H1 (cell line): ENCODE measurements at regions not wholly inside any gene's neighbourhood (a gene's known extent, or its start where the extent isn't known, plus 50 kb on each side); places are given as distances from the start of the nearest gene placed in this dataset.

Experiments used
- CTCF ChIA-PET: fragments of 300-600 bp; sonication (Branson Sonifier 250); formaldehyde crosslinking; loops from one replicate; lab custom pipeline; 2021; ENCODE audit not compliant: partially characterized antibody; lab: Charles Lee
- POLR2A ChIA-PET: fragments of 300-600 bp; sonication (Branson Sonifier 250); formaldehyde crosslinking; loops from one replicate; lab custom pipeline; 2021; ENCODE audit warnings: inconsistent platforms; ENCODE audit not compliant: partially characterized antibody; lab: Charles Lee
- DNase-seq, 2 experiments: peaks; one replicate each; pipeline versions ENCODE4 v3.0.0 to v3.0.0-alpha.2; 2010 to 2022; ENCODE audit warnings: low spot score in 2 of 2, low read depth in 1 of 2, mixed read lengths in 1 of 2
- FAIRE-seq: peaks from 2 replicates; lab custom pipeline; 2011; peaks lifted over from hg19 to GRCh38; lab: Jason Lieb, UNC
- H2AFZ ChIP-seq: 2 replicates; pipeline ENCODE4 v1.8.1; 2012; ENCODE audit warnings: low read length, inconsistent platforms
- H2AK5ac ChIP-seq: 2 replicates; pipeline ENCODE4 v1.6.1; 2013; ENCODE audit warnings: low read depth, low read length
- H2BK120ac ChIP-seq: replicated peaks from 2 replicates; pipeline ENCODE3; 2013; ENCODE audit warnings: low read depth, low read length, inconsistent platforms
- H2BK12ac ChIP-seq: 2 replicates; pipeline ENCODE4 v1.6.1; 2013; ENCODE audit warnings: low read depth, low read length
- H2BK15ac ChIP-seq: 2 replicates; pipeline ENCODE4 v1.6.1; 2013; ENCODE audit warnings: low read length
- H2BK20ac ChIP-seq: 2 replicates; pipeline ENCODE4 v1.6.1; 2013; ENCODE audit warnings: low read length
- H2BK5ac ChIP-seq: 2 replicates; pipeline ENCODE4 v1.6.1; 2013; ENCODE audit warnings: low read depth, low read length
- H3K14ac ChIP-seq: 2 replicates; pipeline ENCODE4 v1.6.1; 2013; ENCODE audit warnings: inconsistent platforms; ENCODE audit not compliant: insufficient read length
- H3K18ac ChIP-seq: 2 replicates; pipeline ENCODE4 v1.6.1; 2013; ENCODE audit warnings: low read length; ENCODE audit errors: extremely low read depth
- H3K23ac ChIP-seq: 2 replicates; pipeline ENCODE4 v1.6.1; 2013; ENCODE audit warnings: inconsistent platforms; ENCODE audit not compliant: insufficient read length
- H3K23me2 ChIP-seq: 2 replicates; pipeline ENCODE4 v1.6.1; 2013; ENCODE audit warnings: low read depth, low read length
- H3K27ac ChIP-seq: 2 replicates; pipeline ENCODE4 v1.6.1; 2011; ENCODE audit warnings: low read depth, low read length, inconsistent platforms
- H3K27me3 ChIP-seq, 4 experiments: replicated peaks in 1 of 4; 1 replicate in 1 of 4; 2 replicates in 3 of 4; pipeline versions ENCODE4 v1.6.1 to v1.8.1; 2011 to 2013; ENCODE audit warnings: low read length in 3 of 4, mild to moderate bottlenecking in 3 of 4, inconsistent platforms in 2 of 4, mixed read lengths in 2 of 4, moderate library complexity in 1 of 4; ENCODE audit not compliant: control insufficient read depth in 3 of 4, insufficient read depth in 3 of 4; ENCODE audit errors: extremely low read depth in 1 of 4
- H3K36me3 ChIP-seq, 4 experiments: 2 replicates each; pipeline versions ENCODE4 v1.6.1 to v1.8.1; 2011 to 2013; ENCODE audit warnings: mild to moderate bottlenecking in 4 of 4, low read length in 3 of 4, moderate library complexity in 2 of 4, control low read depth in 1 of 4, inconsistent platforms in 1 of 4; ENCODE audit not compliant: insufficient read depth in 4 of 4, control insufficient read depth in 2 of 4
- H3K4ac ChIP-seq: replicated peaks from 2 replicates; pipeline ENCODE3; 2013; ENCODE audit warnings: low read length, low read depth, mixed read lengths, inconsistent platforms; ENCODE audit not compliant: insufficient read length
- H3K4me1 ChIP-seq, 4 experiments: replicated peaks in 1 of 4; 1 replicate in 1 of 4; 2 replicates in 3 of 4; pipeline versions ENCODE4 v1.6.1 to v1.8.1; 2011 to 2013; ENCODE audit warnings: low read length in 3 of 4, inconsistent platforms in 2 of 4, mixed read lengths in 1 of 4; ENCODE audit not compliant: insufficient read depth in 4 of 4, control insufficient read depth in 3 of 4
- H3K4me2 ChIP-seq, 2 experiments: 2 replicates each; pipeline versions ENCODE4 v1.6.1 to v1.8.1; 2011 to 2013; ENCODE audit warnings: low read depth in 2 of 2, low read length in 2 of 2, control low read depth in 1 of 2, inconsistent platforms in 1 of 2, mild to moderate bottlenecking in 1 of 2; ENCODE audit not compliant: insufficient read depth in 1 of 2
- H3K4me3 ChIP-seq, 4 experiments: fragments of 200-600, 300-600 bp in 1 of 4; sonication (generic), shearing (Covaris generic), sonication (Bioruptor Twin) in 1 of 4; 2 replicates each; pipeline versions ENCODE4 v1.5.1 to v1.8.1; 2011 to 2016; ENCODE audit warnings: low read length in 4 of 4, low read depth in 3 of 4, control low read depth in 2 of 4, inconsistent platforms in 2 of 4, mild to moderate bottlenecking in 2 of 4, mixed read lengths in 1 of 4, moderate library complexity in 1 of 4; ENCODE audit not compliant: insufficient read depth in 2 of 4; ENCODE audit errors: extremely low read depth in 1 of 4
- H3K56ac ChIP-seq: replicated peaks from 2 replicates; pipeline ENCODE3; 2013; ENCODE audit warnings: low read depth, mild to moderate bottlenecking, mixed read lengths, low read length, inconsistent platforms; ENCODE audit not compliant: insufficient read length
- H3K79me1 ChIP-seq: 2 replicates; pipeline ENCODE4 v1.6.1; 2013; ENCODE audit warnings: low read depth, low read length, control low read depth
- H3K79me2 ChIP-seq, 2 experiments: 2 replicates each; pipeline versions ENCODE4 v1.6.1 to v1.8.1; 2012 to 2013; ENCODE audit warnings: low read length in 2 of 2, mild to moderate bottlenecking in 2 of 2, inconsistent platforms in 1 of 2; ENCODE audit not compliant: insufficient read depth in 2 of 2, control insufficient read depth in 1 of 2
- H3K9ac ChIP-seq, 4 experiments: replicated peaks in 1 of 4; 1 replicate in 1 of 4; 2 replicates in 3 of 4; pipeline versions ENCODE4 v1.6.1 to v1.8.1; 2011 to 2013; ENCODE audit warnings: low read depth in 3 of 4, low read length in 3 of 4, control low read depth in 2 of 4, mild to moderate bottlenecking in 2 of 4, moderate library complexity in 2 of 4, inconsistent platforms in 1 of 4; ENCODE audit errors: extremely low read depth in 1 of 4
- H3K9me3 ChIP-seq, 2 experiments: 2 replicates each; pipeline versions ENCODE4 v1.6.1 to v1.8.1; 2012 to 2013; ENCODE audit warnings: mild to moderate bottlenecking in 2 of 2, moderate library complexity in 2 of 2, control low read depth in 1 of 2, inconsistent platforms in 1 of 2, low read depth in 1 of 2, low read length in 1 of 2, mixed read lengths in 1 of 2; ENCODE audit not compliant: insufficient read depth in 2 of 2
- H4K20me1 ChIP-seq, 2 experiments: replicated peaks in 1 of 2; 2 replicates each; pipeline versions ENCODE3 to v1.8.1; 2011 to 2013; ENCODE audit warnings: inconsistent platforms in 2 of 2, low read length in 2 of 2, mild to moderate bottlenecking in 1 of 2; ENCODE audit not compliant: insufficient read depth in 2 of 2, control insufficient read depth in 1 of 2
- H4K5ac ChIP-seq: 2 replicates; pipeline ENCODE4 v1.6.1; 2013; ENCODE audit warnings: low read length, low read depth, mixed read lengths, inconsistent platforms; ENCODE audit not compliant: insufficient read length
- H4K8ac ChIP-seq: 2 replicates; pipeline ENCODE4 v1.8.0; 2013; ENCODE audit warnings: mild to moderate bottlenecking, moderate library complexity, low read length, inconsistent platforms; ENCODE audit not compliant: insufficient read depth; ENCODE audit errors: extremely low read depth
- H4K91ac ChIP-seq: replicated peaks from 2 replicates; pipeline ENCODE3; 2013; ENCODE audit warnings: low read length, mixed read lengths, inconsistent platforms; ENCODE audit not compliant: insufficient read length
- CHD2 ChIP-seq: IDR thresholded peaks from 2 replicates; pipeline ENCODE4 v1.6.1; 2012; ENCODE audit warnings: low read length, improper control_type of control experiment
- CTBP2 ChIP-seq: IDR thresholded peaks from 2 replicates; pipeline ENCODE4 v1.7.0; 2011; ENCODE audit warnings: borderline replicate concordance, mild to moderate bottlenecking, moderate library complexity, mixed read lengths, low read length; ENCODE audit not compliant: insufficient read depth, insufficient read length
- GTF2F1 ChIP-seq: IDR thresholded peaks from 2 replicates; pipeline ENCODE4 v1.6.1; 2012; ENCODE audit warnings: low read depth, low read length, improper control_type of control experiment, borderline replicate concordance
- PHF8 ChIP-seq: fragments of 200-600 bp; sonication (generic); conservative IDR thresholded peaks from 2 replicates; pipeline ENCODE4 v1.7.1; 2012; ENCODE audit warnings: low read depth, mild to moderate bottlenecking, inconsistent platforms, low read length, moderate library complexity
- RFX5 ChIP-seq: IDR thresholded peaks from 2 replicates; pipeline ENCODE4 v1.6.1; 2011; ENCODE audit warnings: low read depth, low read length, improper control_type of control experiment, borderline replicate concordance
- SIN3A ChIP-seq, 2 experiments: IDR thresholded peaks in 1 of 2; conservative IDR thresholded peaks in 1 of 2; 2 replicates each; pipeline ENCODE4 v1.6.1; 2011 to 2012; ENCODE audit warnings: low read length in 2 of 2, improper control_type of control experiment in 1 of 2, low read depth in 1 of 2, mild to moderate bottlenecking in 1 of 2
- WGBS, 2 experiments: shearing (Covaris generic) in 1 of 2; methylation state at CpG; one replicate each; pipeline versions ENCODE4 v1.1.6 to v1.1.7; 2013 to 2015; ENCODE audit warnings: low lambda C conversion rate in 2 of 2, mixed read lengths in 2 of 2, inconsistent platforms in 1 of 2, low coverage in 1 of 2, missing lambda C conversion rate in 1 of 2; ENCODE audit not compliant: insufficient replicate concordance in 2 of 2, insufficient coverage in 1 of 2, insufficient read length in 1 of 2; ENCODE audit errors: extremely low coverage in 1 of 2, missing lambda C conversion rate in 1 of 2; 5-methylcytosine and 5-hydroxymethylcytosine counted together

DNA sequence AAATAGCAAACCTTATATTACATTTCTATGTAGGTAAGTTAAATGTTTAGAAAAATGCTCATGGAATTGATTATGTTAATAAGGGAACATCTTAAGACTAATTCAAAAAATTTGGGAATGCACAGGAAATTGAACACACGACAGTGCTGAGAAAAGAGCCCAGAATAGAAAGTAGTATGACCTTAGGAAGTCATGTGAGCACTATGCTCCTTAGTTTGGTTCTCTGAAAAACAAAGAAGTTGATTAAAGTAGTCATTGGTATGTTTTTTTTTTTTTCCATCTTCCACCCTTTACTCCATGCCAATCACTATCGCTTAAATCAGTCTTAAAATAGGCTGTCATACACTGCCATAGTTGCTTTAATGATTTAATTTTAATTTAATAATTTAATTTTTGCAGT, 242.9 kb downstream of the ANKRD7 start:
- H3K23ac ChIP-seq = no peak overlapping the region
- no peak overlapping the region for H4K91ac ChIP-seq
- ChIA-PET CTCF (no interaction called here), POLR2A (no interaction called here)
- TF ChIP-seq SIN3A (conservative IDR thresholded peaks at IDR 0.05 in 1 of 2, IDR thresholded peaks at IDR 0.05 in 1 of 2; ENCODE audit: low read depth in 1 of 2, low read length in 2 of 2) = no peak
- no peak for TF ChIP-seq CTBP2
- TF ChIP-seq CHD2 = no peak
- TF ChIP-seq PHF8 = no peak
- no peak for TF ChIP-seq RFX5
- TF ChIP-seq GTF2F1 = no peak
- H2BK20ac ChIP-seq = no peak overlapping the region
- no peaks in the 10 kb centered on the region for H4K20me1 ChIP-seq
- no peak overlapping the region for H3K9ac ChIP-seq
- H4K5ac ChIP-seq = no peak overlapping the region
- H4K8ac ChIP-seq = no peak overlapping the region
- H3K79me1 ChIP-seq = no peaks in the 10 kb centered on the region
- no peak overlapping the region for H3K27ac ChIP-seq
- H3K4me3 ChIP-seq = no peak overlapping the region
- H3K4ac ChIP-seq = no peak overlapping the region
- no peak overlapping the region for H2AK5ac ChIP-seq
- H2AFZ ChIP-seq = no peak overlapping the region
- no peak overlapping the region for H3K56ac ChIP-seq
- H3K14ac ChIP-seq = no peak overlapping the region
- no peaks in the 10 kb centered on the region for H3K27me3 ChIP-seq
- H3K9me3 ChIP-seq = no peaks in the 10 kb centered on the region
- H2BK15ac ChIP-seq = no peak overlapping the region
- H2BK12ac ChIP-seq = no peak overlapping the region
- H2BK120ac ChIP-seq = no peak overlapping the region
- no peak for DNase-seq
- no peak for FAIRE-seq
- H3K18ac ChIP-seq = no peak overlapping the region
- no peak overlapping the region for H2BK5ac ChIP-seq
- no peaks in the 10 kb centered on the region for H3K23me2 ChIP-seq
- no peaks in the 10 kb centered on the region for H3K4me1 ChIP-seq
- H3K36me3 ChIP-seq = no peaks in the 10 kb centered on the region
- H3K79me2 ChIP-seq = no peaks in the 10 kb centered on the region
- WGBS, 2 experiments = 92% methylated on average over 2 of the region's 2 CpGs; no CpG with 5 or more reads in 1 of the 2 experiments
- no peak overlapping the region for H3K4me2 ChIP-seq
